Sigmoid colon (tissue), 6 donors: ENCODE measurements at regions not wholly inside any gene's neighbourhood (a gene's known extent, or its start where the extent isn't known, plus 50 kb on each side); places are given as distances from the start of the nearest gene placed in this dataset.

ENCODE experiments used
- DNase-seq: peaks from one replicate; pipeline ENCODE4 v3.0.0-alpha.2; 2019
- H3K27ac ChIP-seq, 4 donors: fragments of 200-600 bp; sonication (generic); one replicate each; pipeline ENCODE4 v1.5.1; 2016 to 2019; ENCODE audit warnings: mild to moderate bottlenecking in 1 of 4
- H3K27me3 ChIP-seq, 3 donors: fragments of 200-600 bp; sonication (generic); one replicate each; pipeline ENCODE4 v1.5.1; 2019; ENCODE audit warnings: mild to moderate bottlenecking in 1 of 3
- H3K36me3 ChIP-seq, 4 donors: fragments of 200-600 bp; sonication (generic); one replicate each; pipeline ENCODE4 v1.5.1; 2016 to 2019
- H3K4me1 ChIP-seq, 4 donors: fragments of 200-600 bp; sonication (generic); one replicate each; pipeline ENCODE4 v1.5.1; 2017 to 2019
- H3K4me3 ChIP-seq, 4 donors: fragments of 200-600 bp; sonication (generic); one replicate each; pipeline ENCODE4 v1.5.1; 2017 to 2019; ENCODE audit warnings: mild to moderate bottlenecking in 2 of 4, moderate library complexity in 1 of 4
- H3K9me3 ChIP-seq, 4 donors: fragments of 200-600 bp in 3 of 4; sonication (generic) in 3 of 4; one replicate each; pipeline versions ENCODE4 v1.5.1 to v1.6.1; 2013 to 2019
- EP300 ChIP-seq, 4 donors: sonication (generic); formaldehyde crosslinking; IDR thresholded peaks; one replicate each; pipeline ENCODE4 v1.6.1; 2017; ENCODE audit warnings: antibody characterized with exemption in 4 of 4
- POLR2A ChIP-seq, 2 donors: fragments of 450-650 bp; IDR thresholded peaks; one replicate each; pipeline ENCODE4 v1.6.1; 2016; ENCODE audit warnings: antibody characterized with exemption in 2 of 2, mild to moderate bottlenecking in 2 of 2, moderate library complexity in 2 of 2
- POLR2AphosphoS5 ChIP-seq, 4 donors: sonication (generic); formaldehyde crosslinking; IDR thresholded peaks; one replicate each; pipeline ENCODE4 v1.6.1; 2017; ENCODE audit warnings: antibody characterized with exemption in 4 of 4
- WGBS, 2 donors: extraction: QIAGEN DNeasy Blood & Tissue Kit; methylation state at CpG; one replicate each; pipeline ENCODE4 v1.1.7; 2013; 5-methylcytosine and 5-hydroxymethylcytosine counted together
- intact Hi-C: fragments of 100-400 bp; cut with DNase I; formaldehyde crosslinking; loops from one replicate; pipeline ENCODE4 v1.15.1; 2023
- TF ChIP-seq, protein P1 (sequence below), 4 experiments: fragments of 450-650 bp in 3 of 4; fragments of 200-600 bp in 1 of 4; IDR thresholded peaks; one replicate each; pipeline ENCODE4 v1.5.1; 2016 to 2019; ENCODE audit warnings: antibody characterized with exemption in 4 of 4, mild to moderate bottlenecking in 3 of 4, moderate library complexity in 2 of 4
- donor health status: healthy with polysubstance abuse.
- donor health status: healthy.

DNA sequence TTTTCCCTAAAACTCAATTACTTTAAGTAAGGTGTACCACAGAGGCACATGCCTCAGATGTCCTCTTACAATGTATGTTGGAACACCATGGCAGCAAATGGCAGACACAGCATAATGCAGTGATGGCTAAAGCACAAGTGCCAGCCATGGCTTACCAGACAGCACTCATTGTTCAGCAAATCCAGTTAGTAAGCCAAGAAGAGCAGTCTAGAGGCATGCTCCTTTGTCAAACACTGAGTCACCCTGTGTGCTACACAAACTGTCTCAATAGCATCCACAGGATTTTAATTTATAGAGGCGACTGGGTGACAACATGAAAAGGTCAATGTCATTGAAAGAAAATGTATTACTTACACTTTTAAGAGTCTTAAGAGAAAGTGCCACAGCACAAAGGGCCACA lies 140.6 kb downstream of the KCNA4 start:
- Histone ChIP-seq H3K4me3 (no peak overlapping the region), H3K36me3 (no peaks in the 10 kb centered on the region), H3K9me3 (peaks cover 0 to 3% (median 0%) of the 10 kb centered on the region in 4 donors), H3K4me1 (no peaks in the 10 kb centered on the region), H3K27ac (no peak overlapping the region), H3K27me3 (no peaks in the 10 kb centered on the region)
- 40 to 87% methylated on average over 1 of the region's 1 CpG for WGBS, 2 donors
- intact Hi-C loops = no loop called here
- TF ChIP-seq EP300 (IDR thresholded peaks at IDR 0.05) (no peak), POLR2AphosphoS5 (IDR thresholded peaks at IDR 0.05) (no peak), POLR2A (IDR thresholded peaks at IDR 0.05) (no peak)
- TF ChIP-seq, protein P1, sequence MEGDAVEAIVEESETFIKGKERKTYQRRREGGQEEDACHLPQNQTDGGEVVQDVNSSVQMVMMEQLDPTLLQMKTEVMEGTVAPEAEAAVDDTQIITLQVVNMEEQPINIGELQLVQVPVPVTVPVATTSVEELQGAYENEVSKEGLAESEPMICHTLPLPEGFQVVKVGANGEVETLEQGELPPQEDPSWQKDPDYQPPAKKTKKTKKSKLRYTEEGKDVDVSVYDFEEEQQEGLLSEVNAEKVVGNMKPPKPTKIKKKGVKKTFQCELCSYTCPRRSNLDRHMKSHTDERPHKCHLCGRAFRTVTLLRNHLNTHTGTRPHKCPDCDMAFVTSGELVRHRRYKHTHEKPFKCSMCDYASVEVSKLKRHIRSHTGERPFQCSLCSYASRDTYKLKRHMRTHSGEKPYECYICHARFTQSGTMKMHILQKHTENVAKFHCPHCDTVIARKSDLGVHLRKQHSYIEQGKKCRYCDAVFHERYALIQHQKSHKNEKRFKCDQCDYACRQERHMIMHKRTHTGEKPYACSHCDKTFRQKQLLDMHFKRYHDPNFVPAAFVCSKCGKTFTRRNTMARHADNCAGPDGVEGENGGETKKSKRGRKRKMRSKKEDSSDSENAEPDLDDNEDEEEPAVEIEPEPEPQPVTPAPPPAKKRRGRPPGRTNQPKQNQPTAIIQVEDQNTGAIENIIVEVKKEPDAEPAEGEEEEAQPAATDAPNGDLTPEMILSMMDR (IDR thresholded peaks at IDR 0.05) = no peak
- DNase-seq = no peak

DNA sequence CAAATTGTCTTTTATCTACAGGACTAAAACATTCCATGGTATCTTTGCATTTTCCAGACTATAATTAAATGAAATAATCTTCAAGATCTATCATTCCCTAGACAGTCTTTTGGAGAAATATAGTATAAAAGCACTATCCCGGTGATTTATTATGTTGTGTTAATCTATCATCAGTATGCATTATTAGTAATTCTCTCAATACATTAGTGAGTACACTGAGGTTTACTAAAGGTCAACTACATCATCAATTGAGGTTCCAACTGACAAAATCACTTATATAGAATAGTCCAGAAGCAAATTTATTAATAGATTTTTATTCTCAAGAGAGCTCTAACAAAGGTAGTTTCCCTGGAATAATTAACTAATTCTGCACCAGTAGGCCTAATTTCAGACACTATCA lies 169.6 kb downstream of the KCNA4 start:
- Histone ChIP-seq H3K27ac (no peak overlapping the region), H3K9me3 (no peaks in the 10 kb centered on the region), H3K4me3 (no peak overlapping the region), H3K36me3 (no peaks in the 10 kb centered on the region), H3K4me1 (no peaks in the 10 kb centered on the region), H3K27me3 (no peaks in the 10 kb centered on the region)
- no peak for TF ChIP-seq POLR2A (IDR thresholded peaks at IDR 0.05)
- no peak for TF ChIP-seq POLR2AphosphoS5 (IDR thresholded peaks at IDR 0.05)
- TF ChIP-seq, protein P1 (IDR thresholded peaks at IDR 0.05) = no peak
- no peak for TF ChIP-seq EP300 (IDR thresholded peaks at IDR 0.05)
- 95 to 97% methylated on average over 1 of the region's 1 CpG for WGBS, 2 donors
- intact Hi-C loops = no loop called here
- DNase-seq = no peak

DNA sequence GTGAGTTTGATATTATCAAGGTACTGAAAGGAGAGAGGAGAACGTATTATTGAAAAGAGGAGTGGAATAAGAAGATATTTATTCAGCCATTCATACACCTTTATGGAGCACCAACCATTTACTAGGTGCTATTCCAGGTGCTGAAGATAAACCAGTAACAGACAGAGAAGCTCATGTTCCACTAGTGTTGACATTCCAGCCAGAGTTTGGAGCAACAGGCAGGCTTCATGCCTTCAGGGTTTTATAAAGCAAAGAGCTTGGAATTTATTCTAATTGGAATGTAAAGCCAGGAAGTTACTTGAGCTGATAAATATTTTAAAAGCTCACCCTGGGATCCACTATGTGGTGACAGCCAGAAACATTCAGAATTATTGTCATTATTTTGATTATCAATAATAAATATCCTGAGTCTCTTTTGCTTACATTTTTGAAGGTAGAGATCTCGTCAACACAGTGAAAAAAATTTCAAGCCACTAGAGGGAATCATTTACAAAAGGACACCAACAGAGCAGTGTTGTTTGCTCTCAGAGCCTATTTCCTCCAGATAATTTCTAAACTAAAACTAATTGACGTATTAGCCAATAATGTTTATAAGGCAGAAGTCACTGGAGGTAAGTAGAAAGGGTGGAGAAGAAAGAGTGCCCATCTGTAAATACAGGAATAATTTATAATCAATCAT lies 172.0 kb downstream of the KCNA4 start:
- Histone ChIP-seq H3K36me3 (no peaks in the 10 kb centered on the region), H3K4me3 (no peak overlapping the region), H3K9me3 (no peaks in the 10 kb centered on the region), H3K27me3 (no peaks in the 10 kb centered on the region), H3K4me1 (no peaks in the 10 kb centered on the region), H3K27ac (no peak overlapping the region)
- DNase-seq = no peak
- intact Hi-C loops = no loop called here
- WGBS, 2 donors = 50 to 63% methylated on average over 3 of the region's 3 CpGs
- no peak for TF ChIP-seq POLR2A (IDR thresholded peaks at IDR 0.05)
- no peak for TF ChIP-seq POLR2AphosphoS5 (IDR thresholded peaks at IDR 0.05)
- TF ChIP-seq EP300 (IDR thresholded peaks at IDR 0.05) = no peak
- TF ChIP-seq, protein P1 (IDR thresholded peaks at IDR 0.05) = no peak

DNA sequence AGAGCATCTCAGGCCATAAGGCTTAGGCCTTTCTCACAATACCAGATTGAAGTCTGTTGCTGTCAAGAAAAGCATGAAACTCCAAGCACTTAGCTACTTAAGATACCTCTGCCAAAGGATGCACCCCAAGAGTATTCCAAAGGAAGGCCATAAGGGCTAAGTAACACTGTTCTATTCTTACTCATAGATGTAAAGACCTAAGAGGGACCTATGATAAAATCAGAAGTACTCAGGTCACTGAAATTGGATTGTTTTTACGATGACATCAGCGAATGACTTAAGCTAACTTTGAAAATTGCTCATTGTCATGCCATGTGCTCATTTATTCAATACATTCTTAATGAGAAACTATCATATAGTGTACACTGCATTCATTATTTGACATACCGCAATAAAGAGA lies 172.8 kb downstream of the KCNA4 start:
- intact Hi-C loops = no loop called here
- TF ChIP-seq POLR2AphosphoS5 (IDR thresholded peaks at IDR 0.05) (no peak), POLR2A (IDR thresholded peaks at IDR 0.05) (no peak), EP300 (IDR thresholded peaks at IDR 0.05) (no peak)
- TF ChIP-seq, protein P1 (IDR thresholded peaks at IDR 0.05) = no peak
- H3K9me3 ChIP-seq = no peaks in the 10 kb centered on the region

DNA sequence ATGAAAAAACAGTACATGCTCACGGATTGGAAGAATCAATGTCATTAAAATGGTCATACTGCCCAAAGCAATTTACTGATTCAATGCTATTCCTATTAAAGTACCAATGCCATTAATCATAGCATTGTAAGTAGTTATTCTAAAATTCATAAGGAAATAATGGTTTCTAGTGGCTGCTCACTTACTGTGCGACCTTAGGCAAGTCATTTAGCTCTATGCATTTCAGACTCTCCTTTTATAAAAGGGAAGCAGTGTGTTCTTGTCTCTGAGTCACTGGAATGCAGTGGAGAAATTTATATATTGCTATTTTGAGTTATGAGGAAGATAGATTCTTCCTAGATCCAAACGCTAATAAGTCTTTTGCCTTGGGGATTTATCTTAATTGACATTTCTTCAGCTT lies 174.8 kb downstream of the KCNA4 start:
- H3K27ac ChIP-seq = no peak overlapping the region
- DNase-seq = no peak
- intact Hi-C loops = no loop called here
- H3K4me1 ChIP-seq = no peaks in the 10 kb centered on the region
- H3K9me3 ChIP-seq = no peaks in the 10 kb centered on the region
- no peak for TF ChIP-seq POLR2AphosphoS5 (IDR thresholded peaks at IDR 0.05)
- no peak for TF ChIP-seq POLR2A (IDR thresholded peaks at IDR 0.05)
- TF ChIP-seq, protein P1 (IDR thresholded peaks at IDR 0.05) = no peak
- no peaks in the 10 kb centered on the region for H3K27me3 ChIP-seq
- 74 to 80% methylated on average over 3 of the region's 3 CpGs for WGBS, 2 donors
- no peaks in the 10 kb centered on the region for H3K36me3 ChIP-seq
- H3K4me3 ChIP-seq = no peak overlapping the region

More for the DNA sequence above, 172.8 kb downstream of the KCNA4 start:
- Histone ChIP-seq H3K4me1 (no peaks in the 10 kb centered on the region), H3K36me3 (no peaks in the 10 kb centered on the region), H3K4me3 (no peak overlapping the region), H3K27me3 (no peaks in the 10 kb centered on the region), H3K27ac (no peak overlapping the region)
- DNase-seq = no peak
- WGBS, 2 donors = 74 to 86% methylated on average over 3 of the region's 3 CpGs
